ENCODE measurements at regions not wholly inside any gene's neighbourhood (a gene's known extent, or its start where the extent isn't known, plus 50 kb on each side); places are given as distances from the start of the nearest gene placed in this dataset.
"Not testable (repeated sequence)": the region's sequence is repeated elsewhere in the genome, so short reads cannot be mapped to it uniquely, and the experiment has no call there.

- TF ChIP-seq POLR2AphosphoS5, GABPA (IDR thresholded peaks at IDR 0.05; ENCODE audit: low read depth): not testable (repeated sequence)
These were observed 146.4 kb downstream of the ATP6V0E2 start for GRCh38 chr7:150020210-150020609.

Data from HL-60 (cell line).